ENCODE measurements at regions not wholly inside any gene's neighbourhood (a gene's known extent, or its start where the extent isn't known, plus 50 kb on each side); places are given as distances from the start of the nearest gene placed in this dataset.
"Not testable (repeated sequence)": the region's sequence is repeated elsewhere in the genome, so short reads cannot be mapped to it uniquely, and the experiment has no call there.

GRCh38 chr5:119896826-119897536 is 267.6 kb downstream of the FAM170A start:
- no peak for DNase-seq (ENCODE audit: low spot score)

- DNase-seq (ENCODE audit: low spot score): no peak
Observed at GRCh38 chr5:119897537-119898370, 268.4 kb downstream of the FAM170A start.

DNA sequence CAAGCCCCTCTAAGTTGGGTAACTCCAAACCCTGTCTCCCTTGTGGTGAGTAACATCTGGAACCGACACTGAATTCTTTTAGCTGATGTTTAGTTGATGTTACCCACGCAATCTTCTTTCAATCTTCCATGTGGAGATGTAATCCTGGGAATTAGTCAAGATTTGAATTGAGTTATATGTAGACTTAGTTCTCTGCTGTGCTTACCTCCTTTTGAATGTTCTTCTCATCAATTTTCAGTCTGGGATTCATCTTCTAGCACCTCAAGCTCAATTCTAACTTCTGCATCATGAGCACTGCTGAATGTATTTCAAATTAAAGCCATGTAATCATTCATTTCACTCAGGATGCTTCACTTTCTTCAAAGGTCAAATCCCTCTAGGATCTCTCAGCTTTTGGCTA is 270.6 kb downstream of the FAM170A start:
- DNase-seq (ENCODE audit: low spot score): no peak

GRCh38 chr5:119902593-119902992 is 273.2 kb downstream of the FAM170A start:
- no peak for DNase-seq (ENCODE audit: low spot score)

DNA sequence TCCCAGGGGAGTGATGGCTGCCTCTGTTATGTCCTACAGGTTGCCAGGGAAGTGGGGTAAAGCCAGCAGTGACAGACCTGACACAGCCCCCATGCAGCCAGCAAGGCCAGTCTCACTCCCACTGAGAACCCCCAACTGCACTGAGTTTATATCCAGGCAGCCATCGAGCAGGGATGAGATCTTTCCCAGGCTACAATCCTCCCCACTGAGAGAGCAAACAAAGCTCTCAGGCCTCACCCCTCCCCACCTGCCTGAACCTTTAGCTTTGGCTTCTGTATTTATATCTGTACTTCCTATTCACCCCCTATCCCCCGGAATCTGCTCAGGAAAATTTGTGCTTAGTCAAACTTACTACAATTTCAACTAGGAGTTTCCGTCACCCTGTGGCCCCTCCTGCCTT is 284.1 kb downstream of the FAM170A start:
- DNase-seq (ENCODE audit: low spot score): no peak

DNA sequence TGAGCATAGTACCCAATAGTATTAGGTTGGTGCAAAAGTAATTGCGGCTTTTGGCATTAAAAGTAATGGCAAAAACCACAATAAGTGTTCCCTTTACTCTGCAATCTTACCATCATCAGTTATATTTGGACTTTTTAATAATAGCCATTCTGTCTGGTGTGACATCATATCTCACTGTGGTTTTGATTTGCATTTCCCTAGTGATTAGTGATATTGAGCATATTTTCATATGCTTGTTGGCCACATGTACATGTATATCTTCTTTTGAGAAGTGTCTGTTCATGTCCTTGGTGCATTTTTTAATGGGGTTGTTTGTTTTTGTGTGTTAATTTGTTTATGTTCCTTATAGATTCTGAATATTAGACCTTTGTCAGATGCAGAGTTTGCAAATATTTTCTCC is 289.9 kb downstream of the FAM170A start:
- no peak for DNase-seq (ENCODE audit: low spot score)

DNA sequence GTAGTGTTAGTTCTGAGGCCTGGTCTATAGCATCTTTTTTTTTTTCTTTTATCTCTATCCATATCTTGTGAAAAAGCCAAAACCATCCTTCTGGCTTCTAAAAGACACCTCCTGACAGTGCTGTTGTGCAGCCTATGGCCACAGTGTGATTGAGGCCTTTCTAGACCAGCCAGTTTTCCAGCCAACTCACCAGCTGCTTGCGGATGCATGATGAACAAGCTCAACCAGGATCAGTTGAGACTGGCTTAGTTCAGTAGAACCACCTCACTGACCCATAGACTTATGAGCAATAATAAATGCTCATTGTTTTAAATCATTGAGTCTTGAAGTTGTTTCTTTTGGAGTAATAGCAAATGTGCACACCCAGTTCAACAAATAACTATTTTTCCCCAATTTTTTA is 296.9 kb downstream of the FAM170A start:
- no peak for DNase-seq (ENCODE audit: low spot score)

DNA sequence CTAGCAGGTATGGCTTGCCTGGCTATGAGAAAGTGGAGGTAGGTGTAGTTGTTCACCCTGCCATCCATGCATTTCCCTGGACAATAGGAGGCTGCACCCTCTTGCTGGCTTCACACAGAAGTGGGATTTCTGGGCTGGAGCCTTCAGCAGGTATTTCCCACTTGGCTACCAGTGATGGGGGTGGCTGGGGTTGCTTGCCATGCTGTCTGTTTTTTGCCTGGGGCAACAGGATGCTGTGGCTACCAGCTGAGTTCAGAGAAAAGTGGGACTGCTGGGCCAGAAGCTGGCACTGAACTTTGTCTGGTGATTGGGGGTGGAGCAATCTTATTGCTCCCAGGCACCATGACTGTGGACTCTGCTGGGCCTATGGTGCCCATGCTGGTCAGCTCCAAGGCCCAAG is 299.6 kb downstream of the FAM170A start:
- no peak for DNase-seq (ENCODE audit: low spot score)

- no peak for DNase-seq (ENCODE audit: low spot score)
Observed at GRCh38 chr5:119930490-119930889, 301.1 kb downstream of the FAM170A start.

DNA sequence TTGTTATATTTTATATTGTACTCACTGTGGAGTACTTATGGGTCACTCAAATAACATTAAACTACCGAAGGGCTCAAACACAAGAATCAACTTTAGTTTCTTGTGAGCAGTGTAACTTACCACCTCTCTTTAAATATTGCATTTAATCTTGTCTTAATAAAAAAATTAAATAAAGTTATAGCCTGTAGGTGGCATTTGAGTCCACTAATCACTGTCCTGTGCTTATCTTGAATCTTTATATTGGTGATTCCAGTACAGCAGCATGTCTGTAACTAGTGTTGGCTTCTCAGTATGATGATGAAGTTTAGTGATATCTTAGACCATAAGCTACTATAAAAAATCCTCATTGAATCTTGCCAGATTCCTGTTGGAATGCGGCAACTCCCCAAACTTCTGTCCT is 313.8 kb downstream of the FAM170A start:
- no peak for DNase-seq (ENCODE audit: low spot score)

DNA sequence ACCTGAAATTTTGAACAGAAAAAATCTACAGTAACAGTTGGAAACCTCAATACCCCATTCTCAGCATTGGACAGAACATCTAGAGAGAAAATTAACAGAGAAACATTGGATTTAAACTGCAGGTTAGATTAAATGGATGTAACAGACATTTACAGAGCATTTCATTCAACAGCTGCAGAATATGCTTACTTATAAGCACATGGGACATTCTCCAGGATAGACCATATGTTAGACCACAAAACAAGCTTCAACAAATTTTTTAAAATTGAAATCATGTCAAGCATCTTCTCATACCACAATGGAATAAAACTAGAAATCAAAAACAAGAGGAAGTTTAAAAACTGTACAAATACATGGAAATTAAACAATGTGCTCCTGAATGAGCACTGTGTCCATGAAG is 316.3 kb downstream of the FAM170A start:
- DNase-seq (ENCODE audit: low spot score): no peak

DNA sequence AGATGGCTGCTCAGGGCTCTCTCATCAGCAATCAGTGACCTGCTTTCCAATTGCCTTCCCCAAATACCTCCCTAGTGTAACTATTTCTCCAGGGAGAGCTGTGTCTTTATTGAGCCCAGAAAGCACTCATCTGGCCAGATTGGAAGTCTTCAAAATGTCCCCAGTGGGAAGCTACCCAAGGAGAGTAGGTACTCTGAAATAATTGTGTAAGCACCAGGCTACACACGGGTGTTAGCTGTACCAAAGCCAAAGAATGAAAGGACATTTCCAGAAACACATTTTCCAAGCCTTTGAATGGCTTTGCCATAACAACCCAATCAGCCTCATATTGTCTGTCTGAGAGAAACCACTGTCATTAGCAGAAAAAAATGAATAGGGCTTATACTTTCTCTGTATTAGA is 318.8 kb downstream of the FAM170A start:
- no peak for DNase-seq (ENCODE audit: low spot score)

DNA sequence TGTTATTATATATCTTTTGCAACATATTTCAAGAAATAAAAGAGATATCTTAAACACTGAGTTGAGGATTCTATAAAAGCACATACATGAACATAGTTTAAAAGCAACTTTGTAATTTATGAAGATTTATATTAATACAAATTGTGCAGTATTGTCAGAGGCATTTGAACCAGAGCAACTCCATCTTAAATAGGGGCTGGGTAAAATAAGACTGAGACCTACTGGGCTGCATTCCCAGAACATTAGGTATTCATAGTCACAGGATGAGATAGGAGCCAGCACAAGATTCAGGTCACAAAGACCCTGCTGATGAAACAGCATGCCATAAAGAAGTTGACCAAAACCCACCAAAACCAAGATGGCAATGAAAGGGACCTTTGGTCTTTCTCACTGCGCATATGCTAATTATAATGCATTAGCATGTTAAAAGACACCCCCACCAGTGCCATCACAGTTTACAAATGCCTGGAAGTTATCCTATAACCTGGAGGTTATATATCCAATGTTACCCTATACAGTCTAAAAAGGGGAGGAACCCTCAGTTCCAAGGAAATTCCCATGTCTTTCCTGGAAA is 320.2 kb downstream of the FAM170A start:
- DNase-seq (ENCODE audit: low spot score): no peak

DNA sequence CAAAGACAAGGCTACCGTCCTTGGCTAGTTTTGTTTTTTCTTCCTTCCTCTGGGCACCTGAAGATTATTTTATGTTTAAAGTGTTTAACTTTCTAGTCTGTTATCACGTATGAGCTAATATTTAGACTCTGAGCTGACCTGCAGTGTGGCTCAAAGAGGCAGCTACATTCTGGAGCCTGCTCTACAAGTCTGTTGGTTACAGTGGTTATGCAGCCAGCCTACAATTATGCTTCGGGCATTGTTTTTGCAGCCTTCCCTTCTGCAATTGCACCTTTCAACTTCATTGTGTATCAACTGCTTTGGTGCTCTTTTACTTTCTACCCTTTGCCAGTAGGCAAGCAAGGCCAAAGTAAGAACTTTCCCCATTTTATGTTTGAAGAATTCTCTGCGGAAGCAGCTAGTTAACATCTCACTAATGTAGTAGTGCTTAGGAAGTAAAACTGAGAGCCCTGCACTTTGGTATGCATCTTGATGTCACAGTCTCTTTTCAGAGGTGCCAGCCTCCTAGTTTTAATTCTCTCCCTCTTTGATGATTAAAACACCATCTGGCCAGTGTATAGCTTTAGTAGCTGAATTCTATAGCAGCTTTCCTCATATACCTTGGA is 322.1 kb downstream of the FAM170A start:
- no peak for DNase-seq (ENCODE audit: low spot score)

DNA sequence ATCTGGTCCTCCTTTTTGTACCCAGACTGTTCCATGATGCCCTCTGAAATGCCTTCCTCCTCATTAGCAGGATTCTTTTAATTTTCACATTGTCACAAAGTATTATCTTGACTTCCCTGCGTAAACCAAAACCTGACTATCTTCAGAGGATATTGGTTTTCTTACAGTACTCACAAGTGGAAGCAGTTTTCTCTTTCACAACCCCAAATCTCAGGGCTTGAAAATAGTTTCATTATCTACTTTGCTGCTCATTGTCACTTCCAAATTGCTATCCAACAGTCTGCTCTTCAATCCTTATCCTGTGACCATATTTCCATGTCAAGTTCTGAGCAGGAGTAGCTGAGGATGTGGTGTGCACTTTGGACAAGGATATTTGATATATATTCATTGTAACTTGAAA is 324.1 kb downstream of the FAM170A start:
- no peak for DNase-seq (ENCODE audit: low spot score)

- no peak for DNase-seq (ENCODE audit: low spot score)
Observed at GRCh38 chr5:119954106-119954505, 324.7 kb downstream of the FAM170A start.

GRCh38 chr5:119961993-119962392 is 332.6 kb downstream of the FAM170A start:
- DNase-seq (ENCODE audit: low spot score): no peak

- no peak for DNase-seq (ENCODE audit: low spot score)
Observed at GRCh38 chr5:119966028-119966427, 336.7 kb downstream of the FAM170A start.

DNA sequence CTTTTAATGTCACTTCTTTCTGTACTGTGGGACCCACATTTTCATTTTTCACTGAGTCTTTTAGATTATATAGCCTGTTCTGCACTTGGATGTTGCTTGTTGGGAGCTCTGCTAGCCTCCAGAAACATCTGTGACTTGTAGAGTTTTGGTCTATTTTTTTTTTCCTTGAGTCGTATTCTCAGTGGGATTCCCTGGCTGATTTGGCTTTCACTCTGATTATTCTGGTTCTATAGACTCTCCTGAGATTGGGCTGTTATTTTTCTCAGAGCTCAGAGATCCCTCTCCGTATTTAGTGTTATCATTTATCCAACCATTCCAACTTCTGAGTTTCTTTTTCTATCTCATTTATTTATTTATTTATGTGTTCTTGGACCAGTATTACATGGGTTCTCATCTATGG is 339.3 kb downstream of the FAM170A start:
- DNase-seq (ENCODE audit: low spot score): no peak

DNA sequence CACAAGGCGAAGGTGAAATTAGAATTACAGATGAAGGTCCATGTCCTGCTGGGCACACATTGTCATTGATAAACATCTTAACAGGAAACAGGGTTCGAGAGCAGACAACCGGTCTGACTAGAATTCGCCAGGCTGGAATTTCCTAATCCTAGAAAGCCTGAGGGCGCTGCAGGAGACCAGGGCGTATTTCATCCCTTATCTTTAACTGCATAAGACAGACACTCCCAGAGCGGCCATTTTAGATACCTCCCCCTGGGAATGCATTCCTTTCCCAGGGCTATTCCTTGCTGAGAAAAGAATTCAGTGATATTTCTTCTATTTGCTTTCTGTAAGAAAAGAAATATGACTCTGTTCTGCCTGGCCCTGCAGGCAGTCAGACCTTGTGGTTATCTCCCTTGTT is 357.7 kb downstream of the FAM170A start:
- DNase-seq (ENCODE audit: low spot score): not testable (repeated sequence)

DNA sequence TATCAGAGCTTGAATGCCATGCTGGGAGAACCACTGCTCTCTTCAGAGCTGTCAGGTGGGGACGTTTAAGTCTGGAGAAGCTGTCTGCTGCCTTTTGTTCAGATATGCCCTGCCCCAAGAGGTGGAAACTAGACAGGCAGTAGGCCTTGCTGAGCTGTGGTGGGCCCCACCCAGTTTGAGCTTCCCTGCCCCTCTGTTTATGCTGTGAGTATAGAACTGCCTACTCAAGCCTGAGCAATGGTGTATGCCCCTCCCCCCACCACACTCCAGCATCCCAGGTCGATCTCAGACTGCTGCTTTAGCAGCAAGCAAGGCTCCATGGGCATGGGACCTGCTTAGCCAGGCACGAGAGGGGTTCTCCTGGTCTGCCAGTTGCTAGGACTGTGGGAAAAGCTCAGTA is 362.3 kb downstream of the FAM170A start:
- no peak for DNase-seq (ENCODE audit: low spot score)

DNA sequence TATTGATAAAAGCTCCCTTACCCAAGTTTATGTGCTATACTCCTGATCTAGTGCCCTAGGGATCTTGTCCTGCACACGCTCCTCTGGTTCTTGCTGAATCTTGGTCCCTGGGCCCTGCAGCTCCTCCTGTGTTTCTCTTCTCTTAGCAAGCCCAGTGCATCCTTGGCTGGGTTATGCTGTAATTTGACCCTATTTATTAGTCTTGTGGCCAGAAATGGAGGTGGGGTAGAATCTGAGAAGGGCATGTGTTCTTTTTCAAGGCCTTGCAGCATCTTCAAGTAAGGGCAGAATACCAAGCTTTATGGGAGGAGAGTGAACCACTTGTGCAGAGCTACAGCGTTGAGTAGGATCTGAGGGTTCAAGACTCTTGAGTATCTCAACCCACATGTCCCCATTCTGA is 366.8 kb downstream of the FAM170A start:
- no peak for DNase-seq (ENCODE audit: low spot score)

DNA sequence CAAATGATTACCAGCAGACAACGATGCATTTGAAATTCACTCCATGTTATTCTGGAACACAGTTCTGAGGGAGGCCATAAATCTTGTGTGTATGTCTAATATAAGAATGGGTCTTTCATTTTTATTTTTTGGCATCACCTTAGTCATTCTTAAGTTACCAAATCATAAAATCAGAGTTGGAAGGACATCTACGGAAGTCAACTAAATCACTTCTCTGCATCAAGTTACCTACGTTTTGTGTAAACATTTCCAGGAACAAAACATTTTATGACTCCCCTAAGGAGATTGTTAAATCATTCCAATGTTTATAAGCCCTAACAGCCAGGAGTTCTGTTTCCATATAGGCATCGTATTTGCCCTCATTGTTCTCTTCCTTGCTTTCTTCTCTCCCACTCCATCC is 378.2 kb downstream of the FAM170A start:
- DNase-seq (ENCODE audit: low spot score): no peak

All from kidney tubule cell (primary cell).